Vagina (tissue), 2 donors: ENCODE measurements at regions not wholly inside any gene's neighbourhood (a gene's known extent, or its start where the extent isn't known, plus 50 kb on each side); places are given as distances from the start of the nearest gene placed in this dataset.

Experiments
- CTCF ChIP-seq, 3 experiments: fragments of 450-650 bp in 2 of 3; fragments of 200-600 bp in 1 of 3; sonication (generic) in 1 of 3; IDR thresholded peaks; one replicate each; pipeline ENCODE4 v1.5.1; 2017 to 2019; ENCODE audit warnings: antibody characterized with exemption in 3 of 3, mild to moderate bottlenecking in 2 of 3, moderate library complexity in 2 of 3
- POLR2A ChIP-seq, 2 donors: fragments of 450-650 bp; IDR thresholded peaks; one replicate each; pipeline ENCODE4 v1.6.1; 2017; ENCODE audit warnings: antibody characterized with exemption in 2 of 2, mild to moderate bottlenecking in 2 of 2, moderate library complexity in 2 of 2
- POLR2AphosphoS5 ChIP-seq, 2 donors: sonication (generic); formaldehyde crosslinking; IDR thresholded peaks; one replicate each; pipeline ENCODE4 v1.9.0; 2017; ENCODE audit warnings: antibody characterized with exemption in 2 of 2, mild to moderate bottlenecking in 2 of 2, low read depth in 1 of 2; ENCODE audit not compliant: insufficient read depth in 1 of 2

- TF ChIP-seq POLR2A (IDR thresholded peaks at IDR 0.05): no peak
- TF ChIP-seq CTCF (IDR thresholded peaks at IDR 0.05): no peak
- no peak for TF ChIP-seq POLR2AphosphoS5 (IDR thresholded peaks at IDR 0.05; ENCODE audit: insufficient read depth in 1 of 2, low read depth in 1 of 2)
Measured at GRCh38 chr18:30465096-30465495, 577.4 kb downstream of the DSC3 start.
